Testis (tissue), 2 donors: ENCODE measurements at regions not wholly inside any gene's neighbourhood (a gene's known extent, or its start where the extent isn't known, plus 50 kb on each side); places are given as distances from the start of the nearest gene placed in this dataset.

ENCODE experiments used
- POLR2A ChIP-seq: fragments of 450-650 bp; IDR thresholded peaks from one replicate; pipeline ENCODE4 v1.6.1; 2017; ENCODE audit warnings: antibody characterized with exemption, mild to moderate bottlenecking, moderate library complexity
- TF ChIP-seq, protein P1 (sequence below), 3 experiments: fragments of 450-650 bp in 2 of 3; fragments of 200-600 bp in 1 of 3; sonication (generic) in 1 of 3; IDR thresholded peaks; one replicate each; pipeline ENCODE4 v1.5.1; 2016 to 2019; ENCODE audit warnings: antibody characterized with exemption in 3 of 3, mild to moderate bottlenecking in 2 of 3, moderate library complexity in 1 of 3

DNA sequence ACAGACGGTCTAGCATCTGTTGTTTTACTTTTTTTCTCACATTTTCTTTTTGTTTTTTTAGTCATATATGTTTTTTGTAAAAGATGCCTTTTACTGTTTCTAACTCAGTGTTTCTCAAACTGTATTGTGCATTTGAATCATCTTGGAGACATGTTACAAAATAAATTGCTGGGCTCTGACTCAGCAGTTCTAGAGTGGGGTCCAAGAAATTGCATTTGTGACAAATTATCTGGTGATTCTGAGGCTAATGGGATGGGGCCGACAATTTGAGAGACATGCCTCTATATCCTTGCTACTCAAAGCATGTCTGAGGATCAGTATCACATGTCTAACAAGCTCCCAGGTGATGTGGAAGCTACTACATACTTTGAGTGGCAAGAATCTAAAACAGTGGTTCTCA is 478.8 kb downstream of the PLCL1 start:
- TF ChIP-seq, protein P1, sequence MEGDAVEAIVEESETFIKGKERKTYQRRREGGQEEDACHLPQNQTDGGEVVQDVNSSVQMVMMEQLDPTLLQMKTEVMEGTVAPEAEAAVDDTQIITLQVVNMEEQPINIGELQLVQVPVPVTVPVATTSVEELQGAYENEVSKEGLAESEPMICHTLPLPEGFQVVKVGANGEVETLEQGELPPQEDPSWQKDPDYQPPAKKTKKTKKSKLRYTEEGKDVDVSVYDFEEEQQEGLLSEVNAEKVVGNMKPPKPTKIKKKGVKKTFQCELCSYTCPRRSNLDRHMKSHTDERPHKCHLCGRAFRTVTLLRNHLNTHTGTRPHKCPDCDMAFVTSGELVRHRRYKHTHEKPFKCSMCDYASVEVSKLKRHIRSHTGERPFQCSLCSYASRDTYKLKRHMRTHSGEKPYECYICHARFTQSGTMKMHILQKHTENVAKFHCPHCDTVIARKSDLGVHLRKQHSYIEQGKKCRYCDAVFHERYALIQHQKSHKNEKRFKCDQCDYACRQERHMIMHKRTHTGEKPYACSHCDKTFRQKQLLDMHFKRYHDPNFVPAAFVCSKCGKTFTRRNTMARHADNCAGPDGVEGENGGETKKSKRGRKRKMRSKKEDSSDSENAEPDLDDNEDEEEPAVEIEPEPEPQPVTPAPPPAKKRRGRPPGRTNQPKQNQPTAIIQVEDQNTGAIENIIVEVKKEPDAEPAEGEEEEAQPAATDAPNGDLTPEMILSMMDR (IDR thresholded peaks at IDR 0.05): no peak
- no peak for TF ChIP-seq POLR2A
